OCI-LY1 (cell line): ENCODE measurements at regions not wholly inside any gene's neighbourhood (a gene's known extent, or its start where the extent isn't known, plus 50 kb on each side); places are given as distances from the start of the nearest gene placed in this dataset.

Experiments used
- EZH2 ChIP-seq: fragments of 200-600 bp; sonication (generic), shearing (Covaris generic); IDR thresholded peaks from 2 replicates; pipeline ENCODE4 v1.8.0; 2017; ENCODE audit warnings: borderline replicate concordance, mixed run types, mild to moderate bottlenecking, antibody characterized with exemption, low read length, moderate library complexity, mixed read lengths
- TF ChIP-seq, protein P1 (sequence below): fragments of 200-600 bp; sonication (generic), shearing (Covaris generic); IDR thresholded peaks from 2 replicates; pipeline ENCODE4 v1.5.1; 2017; ENCODE audit warnings: mild to moderate bottlenecking, antibody characterized with exemption, low read length, moderate library complexity, mixed read lengths

DNA sequence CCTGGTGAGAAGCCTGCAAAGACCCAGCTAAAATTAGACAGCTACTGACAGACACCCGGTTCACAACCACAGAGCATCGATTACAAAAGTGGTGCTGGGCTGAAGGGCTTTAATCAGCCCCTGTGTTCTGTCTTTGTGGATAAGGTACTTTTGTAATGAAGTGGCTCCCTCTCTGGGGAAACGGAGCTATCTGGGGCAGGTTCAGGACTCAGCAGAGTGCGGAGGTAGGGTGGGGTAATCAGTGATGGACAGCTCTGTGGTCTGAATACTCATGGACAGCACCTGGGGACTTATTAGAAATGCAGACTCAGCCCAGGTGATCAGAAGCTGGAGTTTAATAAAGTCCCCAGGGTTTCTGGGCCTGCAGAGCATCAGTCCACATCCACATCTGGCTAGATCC lies 152.0 kb downstream of the MATN1 start:
- TF ChIP-seq, protein P1, sequence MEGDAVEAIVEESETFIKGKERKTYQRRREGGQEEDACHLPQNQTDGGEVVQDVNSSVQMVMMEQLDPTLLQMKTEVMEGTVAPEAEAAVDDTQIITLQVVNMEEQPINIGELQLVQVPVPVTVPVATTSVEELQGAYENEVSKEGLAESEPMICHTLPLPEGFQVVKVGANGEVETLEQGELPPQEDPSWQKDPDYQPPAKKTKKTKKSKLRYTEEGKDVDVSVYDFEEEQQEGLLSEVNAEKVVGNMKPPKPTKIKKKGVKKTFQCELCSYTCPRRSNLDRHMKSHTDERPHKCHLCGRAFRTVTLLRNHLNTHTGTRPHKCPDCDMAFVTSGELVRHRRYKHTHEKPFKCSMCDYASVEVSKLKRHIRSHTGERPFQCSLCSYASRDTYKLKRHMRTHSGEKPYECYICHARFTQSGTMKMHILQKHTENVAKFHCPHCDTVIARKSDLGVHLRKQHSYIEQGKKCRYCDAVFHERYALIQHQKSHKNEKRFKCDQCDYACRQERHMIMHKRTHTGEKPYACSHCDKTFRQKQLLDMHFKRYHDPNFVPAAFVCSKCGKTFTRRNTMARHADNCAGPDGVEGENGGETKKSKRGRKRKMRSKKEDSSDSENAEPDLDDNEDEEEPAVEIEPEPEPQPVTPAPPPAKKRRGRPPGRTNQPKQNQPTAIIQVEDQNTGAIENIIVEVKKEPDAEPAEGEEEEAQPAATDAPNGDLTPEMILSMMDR, result no peak
- no peak for TF ChIP-seq EZH2
